GM18505 (cell line): ENCODE measurements at regions not wholly inside any gene's neighbourhood (a gene's known extent, or its start where the extent isn't known, plus 50 kb on each side); places are given as distances from the start of the nearest gene placed in this dataset.

Experiments used
- ATAC-seq: cut with Tn5 transposase; IDR thresholded peaks from one replicate; pipeline ENCODE4 v1.9.1; 2021; ENCODE audit not compliant: unreplicated experiment
- POLR2A ChIP-seq: IDR thresholded peaks from 4 replicates; pipeline ENCODE4 v1.6.1; 2011; ENCODE audit warnings: borderline replicate concordance; ENCODE audit not compliant: insufficient read depth, insufficient read length; ENCODE audit errors: extremely low read depth

DNA sequence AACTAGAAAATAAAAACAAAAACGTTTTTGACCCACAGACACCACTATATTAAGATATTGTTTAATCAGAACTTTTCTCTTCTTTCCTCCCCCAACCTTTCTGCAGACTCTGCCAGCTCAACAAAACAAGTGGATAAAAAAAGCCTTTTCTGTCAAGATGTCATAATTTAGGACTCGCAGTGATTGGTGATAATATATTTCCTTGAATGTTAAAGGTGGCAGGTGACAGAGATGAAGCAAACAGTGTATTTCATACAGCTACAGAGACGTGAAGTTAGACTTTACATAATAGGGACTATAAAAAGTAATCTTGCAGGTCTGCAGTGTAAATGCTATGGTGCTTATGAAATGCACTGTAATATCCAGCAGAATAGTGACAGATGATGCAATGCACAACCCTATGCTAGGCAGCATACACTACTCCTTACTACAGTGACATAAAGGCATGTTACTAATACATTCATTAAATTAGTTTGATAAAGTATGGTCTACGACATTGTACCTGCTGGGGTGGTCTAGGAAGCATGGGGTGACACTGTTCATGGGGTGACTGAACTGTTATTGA lies 326.7 kb upstream of the GRAMD2B start:
- no peak for ATAC-seq
- TF ChIP-seq POLR2A, result no peak

DNA sequence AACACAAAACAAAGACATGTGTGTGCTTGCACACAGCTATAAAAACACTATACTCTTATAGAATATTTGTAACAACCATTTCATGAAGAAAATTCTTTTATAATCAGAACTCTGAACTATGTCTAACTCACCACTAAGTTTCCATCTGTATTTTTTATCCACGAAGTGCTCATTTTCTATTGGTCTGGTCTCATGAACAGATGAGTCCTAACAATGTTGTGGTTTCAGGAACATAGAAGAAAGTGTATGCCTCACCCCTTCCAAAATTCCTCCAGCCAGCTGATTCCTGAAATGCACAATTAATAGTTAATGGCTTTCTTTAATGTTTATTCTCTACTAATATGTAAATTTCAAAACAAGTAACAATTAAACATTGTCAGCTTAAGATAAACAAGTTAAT lies 325.3 kb upstream of the GRAMD2B start:
- no peak for ATAC-seq
- TF ChIP-seq POLR2A, result no peak

DNA sequence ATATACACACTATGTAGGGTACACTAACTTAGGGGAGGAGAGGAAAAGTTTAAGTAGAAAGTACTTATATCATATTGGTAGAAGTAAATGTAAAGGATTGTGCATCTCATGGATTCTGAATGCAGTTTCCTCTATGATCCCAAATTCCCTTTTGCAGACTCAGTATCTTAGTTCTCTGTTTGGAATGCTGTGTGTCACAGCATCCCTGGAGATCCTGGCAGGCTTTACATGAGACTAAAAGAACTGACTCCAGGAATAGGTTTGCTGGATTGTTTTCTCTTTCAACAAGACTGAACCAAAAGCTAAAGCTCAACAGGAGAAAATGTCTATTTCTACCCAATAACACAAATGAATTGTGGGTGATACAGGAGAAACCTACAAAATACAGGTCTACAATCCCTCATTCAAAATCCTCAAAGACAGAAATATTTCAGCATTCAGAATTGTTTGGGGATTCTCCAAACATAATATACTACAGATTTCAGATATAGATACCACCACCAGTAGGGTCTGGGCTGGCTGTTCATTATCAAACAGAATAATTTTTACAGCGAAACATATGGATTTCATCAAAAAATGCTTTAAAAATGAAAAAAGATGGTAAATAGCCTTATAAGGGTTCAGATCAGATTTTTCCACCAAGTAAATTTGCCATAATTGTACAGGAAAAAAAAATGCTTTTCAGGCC lies 324.7 kb upstream of the GRAMD2B start:
- no peak for TF ChIP-seq POLR2A
- ATAC-seq, result no peak

DNA sequence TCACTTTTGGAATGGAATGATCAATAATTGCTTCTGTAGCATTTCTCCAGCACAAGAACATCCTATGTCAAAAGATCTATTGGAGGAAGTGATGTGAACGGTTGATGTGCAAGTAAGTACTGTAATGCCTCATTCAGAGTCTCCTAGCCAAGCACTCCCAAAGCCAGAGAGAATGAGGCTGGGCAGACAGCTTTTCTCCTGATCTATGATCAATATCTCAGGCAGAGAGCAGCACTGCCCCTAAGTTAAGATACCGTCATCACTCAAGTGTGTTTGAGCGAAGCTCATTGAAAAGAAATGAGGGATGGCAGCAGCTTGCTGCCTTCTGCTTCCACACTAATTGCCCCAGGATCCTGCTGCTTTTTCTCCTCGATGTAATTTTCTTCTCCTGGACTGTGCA lies 324.1 kb upstream of the GRAMD2B start:
- no peak for ATAC-seq

DNA sequence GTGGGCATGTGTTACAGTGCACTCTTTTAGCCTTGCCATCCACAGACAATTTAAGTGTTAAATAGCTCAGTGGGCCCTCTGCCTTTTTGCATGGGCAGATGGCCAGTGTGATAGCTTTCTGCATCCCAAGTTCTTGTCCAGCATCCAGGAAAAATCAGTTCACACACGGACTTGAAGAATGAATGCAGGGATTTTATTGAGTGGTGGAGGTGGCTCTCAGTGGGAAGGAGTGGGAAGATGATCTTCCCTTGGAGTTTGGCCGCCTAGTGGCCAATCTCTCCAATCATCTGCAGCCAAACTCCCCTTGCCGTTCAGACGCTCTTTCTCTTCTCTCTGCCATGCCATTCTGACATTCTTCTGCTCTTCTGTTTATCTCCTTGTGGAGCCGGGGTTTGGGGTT lies 322.4 kb upstream of the GRAMD2B start:
- ATAC-seq, result no peak
- no peak for TF ChIP-seq POLR2A

More for the DNA sequence above, 324.1 kb upstream of the GRAMD2B start:
- no peak for TF ChIP-seq POLR2A

DNA sequence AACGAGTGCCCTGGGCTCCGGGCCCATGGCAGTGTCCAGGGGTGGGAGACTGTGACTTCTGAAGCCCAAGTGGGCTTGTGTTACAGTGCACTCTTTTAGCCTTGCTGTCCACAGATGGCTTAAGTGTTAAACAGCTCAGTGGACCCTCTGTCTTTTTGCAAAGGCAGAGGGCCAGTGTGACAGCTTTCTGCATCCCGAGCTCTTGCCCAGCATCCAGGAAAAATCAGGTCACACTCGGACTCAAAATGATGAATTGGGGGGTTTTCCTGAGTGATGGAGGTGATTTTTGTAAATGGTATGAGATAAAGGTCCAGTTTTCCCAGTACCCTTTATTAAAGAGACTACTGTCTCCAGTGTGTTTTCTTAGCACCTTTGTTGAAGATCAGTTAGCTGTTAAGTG lies 321.3 kb upstream of the GRAMD2B start:
- TF ChIP-seq POLR2A, result no peak
- no peak for ATAC-seq

DNA sequence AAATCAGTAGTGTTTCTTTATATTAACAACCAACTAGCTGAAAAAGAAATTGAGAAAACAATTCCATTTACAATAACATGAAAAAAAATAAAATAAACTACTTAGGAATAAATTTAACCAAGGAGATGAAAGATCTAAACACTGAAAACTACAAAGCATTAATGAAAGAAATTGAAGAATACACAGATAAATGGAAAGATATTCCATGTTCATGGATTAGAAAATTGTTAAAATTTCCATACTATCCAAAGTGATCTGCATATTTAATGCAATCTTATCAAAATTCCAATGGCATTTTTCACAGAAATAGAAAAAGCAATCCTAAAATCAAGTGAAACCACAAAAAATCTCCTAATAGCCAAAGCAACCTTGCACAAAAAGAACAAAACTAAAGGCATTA lies 320.2 kb upstream of the GRAMD2B start:
- TF ChIP-seq POLR2A, result no peak
- ATAC-seq, result no peak

DNA sequence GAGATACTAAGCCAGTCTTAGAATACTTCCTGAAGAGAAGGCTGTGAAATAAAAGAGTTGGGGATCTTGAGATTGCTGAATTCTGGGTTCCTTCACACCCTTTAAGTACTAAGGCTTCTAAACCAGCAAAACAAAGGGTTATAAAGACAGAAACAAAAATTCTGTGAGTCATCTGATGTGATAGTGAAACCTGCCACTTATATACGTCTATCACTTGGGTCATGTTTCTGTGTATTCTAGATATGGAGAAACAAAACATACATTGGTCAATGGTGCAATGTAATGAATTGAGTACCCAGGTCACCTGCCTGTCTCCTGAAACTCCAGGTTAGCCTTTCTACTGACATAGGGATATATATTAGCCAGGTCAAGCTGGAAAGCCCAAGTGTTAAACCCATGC lies 319.3 kb upstream of the GRAMD2B start:
- no peak for TF ChIP-seq POLR2A
- no peak for ATAC-seq

DNA sequence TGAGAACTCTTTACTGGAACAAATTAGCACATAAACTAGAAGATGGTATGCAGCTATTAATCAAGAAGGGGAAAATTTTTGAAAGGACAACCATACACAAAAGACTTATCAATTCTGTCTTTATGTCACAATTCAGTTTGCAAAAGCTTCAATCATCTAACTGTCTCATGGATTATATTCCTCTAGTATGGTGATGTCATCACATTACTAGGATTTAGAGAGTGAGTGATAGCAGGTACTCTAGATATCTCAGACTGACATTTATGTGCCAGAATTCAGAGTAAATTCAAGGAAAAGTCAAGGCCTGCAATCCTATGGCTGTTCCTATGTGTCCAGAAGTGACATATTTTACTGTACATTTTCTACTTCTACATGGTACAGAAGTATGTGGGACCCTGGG lies 318.9 kb upstream of the GRAMD2B start:
- ATAC-seq, result no peak
- TF ChIP-seq POLR2A, result no peak

DNA sequence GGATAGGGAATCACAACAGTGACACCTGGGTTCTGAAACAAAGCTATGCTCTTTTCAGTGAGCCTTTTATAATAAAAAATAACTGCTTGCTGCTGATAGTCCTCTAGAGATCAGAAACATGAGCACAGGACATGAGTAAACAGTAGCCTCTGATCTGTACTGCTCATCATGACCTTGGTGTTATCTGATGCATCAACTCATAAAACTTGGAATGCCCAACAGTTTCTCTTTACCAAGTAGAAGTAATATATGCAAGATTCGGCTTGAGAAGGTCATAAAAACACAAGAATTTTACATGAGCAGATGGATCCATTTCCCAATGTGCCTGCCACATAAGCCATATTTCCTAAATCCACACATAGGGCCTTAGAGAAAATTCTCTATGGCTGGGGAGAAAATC lies 318.3 kb upstream of the GRAMD2B start:
- no peak for ATAC-seq

DNA sequence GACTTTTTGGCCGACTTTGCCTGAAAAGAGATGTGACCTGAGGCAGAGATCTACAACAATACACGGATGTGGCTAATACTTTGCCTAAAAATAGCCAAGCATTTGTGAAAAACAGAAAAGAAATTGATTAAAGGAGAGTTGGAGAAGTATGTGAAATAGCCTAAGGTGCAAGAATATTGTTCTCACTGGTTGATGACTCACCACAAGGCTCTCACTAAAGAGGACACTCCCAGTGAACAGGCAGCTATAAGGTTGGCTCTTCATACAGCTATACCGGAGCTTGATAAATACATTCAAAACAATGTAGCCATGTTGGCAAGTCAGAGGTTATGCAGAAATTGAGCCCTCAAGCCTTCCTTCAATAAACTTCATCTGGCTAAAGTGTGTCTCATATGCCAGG lies 317.2 kb upstream of the GRAMD2B start:
- no peak for TF ChIP-seq POLR2A
- no peak for ATAC-seq

More for the DNA sequence above, 318.3 kb upstream of the GRAMD2B start:
- no peak for TF ChIP-seq POLR2A

DNA sequence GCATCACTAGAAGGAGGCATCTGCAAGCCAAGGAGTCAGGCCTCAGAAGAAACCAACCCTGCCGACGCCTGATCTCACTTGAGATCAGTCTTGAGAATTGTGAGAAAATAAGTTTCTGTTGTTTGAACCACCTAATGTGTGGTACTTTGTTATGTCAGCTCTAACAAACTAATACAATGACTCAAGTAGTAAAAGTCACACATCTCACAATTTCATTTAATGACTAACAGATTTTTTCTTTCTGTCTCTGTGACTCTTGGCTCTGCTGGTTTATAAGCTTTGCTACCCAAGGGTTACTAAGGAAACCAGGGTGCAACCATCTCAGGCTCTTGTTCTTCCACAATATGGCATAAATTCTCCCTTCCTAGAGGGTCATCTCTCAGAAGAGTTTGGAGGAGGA lies 315.8 kb upstream of the GRAMD2B start:
- no peak for ATAC-seq
- TF ChIP-seq POLR2A, result no peak

DNA sequence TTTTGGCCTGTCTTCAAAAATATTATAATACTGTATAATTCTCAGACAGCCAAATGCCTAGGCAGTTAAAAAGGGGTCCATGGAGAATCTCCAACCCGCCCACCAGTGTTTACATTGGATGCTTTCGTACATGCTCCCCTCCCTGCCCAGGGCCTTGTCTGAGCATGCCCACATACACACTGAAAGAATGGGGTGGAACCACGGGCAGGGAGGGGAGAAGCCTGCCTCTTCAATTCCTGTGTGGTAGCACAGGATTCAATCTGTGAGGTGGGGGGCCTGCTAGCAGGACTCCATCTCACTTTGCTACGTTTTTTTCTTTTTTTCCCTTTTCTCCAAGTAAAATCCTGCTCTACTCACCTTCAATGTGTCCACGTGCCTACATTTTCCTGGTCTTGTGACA lies 314.7 kb upstream of the GRAMD2B start:
- no peak for ATAC-seq
- TF ChIP-seq POLR2A, result no peak

DNA sequence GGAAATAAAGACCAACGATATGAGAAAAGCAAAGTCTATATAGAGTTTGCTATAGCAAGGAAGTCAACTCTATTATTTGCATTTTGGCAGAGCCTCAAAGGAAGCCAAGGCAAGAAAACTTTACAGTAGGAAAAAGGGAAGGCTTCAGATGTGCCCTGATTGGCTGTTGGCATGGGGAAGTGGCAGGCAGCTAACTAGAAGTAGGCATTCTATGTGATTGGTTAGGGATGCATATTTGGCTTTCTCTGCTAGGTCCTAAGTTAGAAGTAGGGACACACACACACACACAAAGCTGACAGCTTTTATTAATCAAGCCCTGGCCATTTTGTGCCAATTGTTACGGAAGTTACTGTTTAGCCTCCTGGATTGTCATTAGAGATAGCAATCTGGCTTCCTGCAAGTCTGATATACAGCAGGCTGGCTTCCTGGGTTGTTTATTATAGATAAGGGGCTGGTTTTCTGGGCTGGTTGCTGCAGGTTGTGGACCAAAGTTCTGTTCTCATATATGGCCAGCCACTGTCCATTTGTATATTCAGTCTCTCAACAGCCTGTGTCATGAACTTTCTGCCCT lies 308.1 kb upstream of the GRAMD2B start:
- TF ChIP-seq POLR2A, result no peak
- no peak for ATAC-seq
